ENCODE measurements at regions not wholly inside any gene's neighbourhood (a gene's known extent, or its start where the extent isn't known, plus 50 kb on each side); places are given as distances from the start of the nearest gene placed in this dataset.

- DNase-seq (no peak), ATAC-seq (ENCODE audit: low FRiP score) (no peak)
- Histone ChIP-seq H3K27ac (ENCODE audit: low read depth in 1 of 2, low read length in 2 of 2) (no peak overlapping the region), H3K4me3 (ENCODE audit: low read length in 2 of 2) (no peak overlapping the region), H3K9me3 (ENCODE audit: control insufficient read depth, low read length) (no peaks in the 10 kb centered on the region), H3K4me1 (ENCODE audit: control insufficient read depth in 1 of 2, insufficient read depth in 2 of 2, low read length in 2 of 2) (no peaks in the 10 kb centered on the region), H3K27me3 (ENCODE audit: control insufficient read depth in 1 of 2, insufficient read depth in 2 of 2, low read length in 1 of 2) (peaks cover 0 to 2% of the 10 kb centered on the region in 2 donors), H3K36me3 (ENCODE audit: control insufficient read depth in 1 of 2, insufficient read depth in 2 of 2, low read length in 1 of 2) (no peaks in the 10 kb centered on the region)
- intact Hi-C loops (cut with DNase I): no loop called here
Observed at GRCh38 chr1:104760017-104760416, 1010.3 kb downstream of the AMY1C start.

- Histone ChIP-seq H3K9me3 (ENCODE audit: control insufficient read depth, low read length) (no peaks in the 10 kb centered on the region), H3K4me1 (ENCODE audit: control insufficient read depth in 1 of 2, insufficient read depth in 2 of 2, low read length in 2 of 2) (no peaks in the 10 kb centered on the region), H3K27ac (ENCODE audit: low read depth in 1 of 2, low read length in 2 of 2) (no peak overlapping the region), H3K4me3 (ENCODE audit: low read length in 2 of 2) (no peak overlapping the region), H3K27me3 (ENCODE audit: control insufficient read depth in 1 of 2, insufficient read depth in 2 of 2, low read length in 1 of 2) (peaks cover 0 to 2% of the 10 kb centered on the region in 2 donors), H3K36me3 (ENCODE audit: control insufficient read depth in 1 of 2, insufficient read depth in 2 of 2, low read length in 1 of 2) (no peaks in the 10 kb centered on the region)
- DNase-seq (no peak), ATAC-seq (ENCODE audit: low FRiP score) (no peak)
- intact Hi-C loops (cut with DNase I): no loop called here
- 65 to 66% methylated on average over 7 of the region's 7 CpGs for WGBS, 2 donors
Observed at GRCh38 chr1:104761961-104762570, 1012.4 kb downstream of the AMY1C start.

- H3K27me3 ChIP-seq (ENCODE audit: control insufficient read depth in 1 of 2, insufficient read depth in 2 of 2, low read length in 1 of 2): peaks cover 0 to 2% of the 10 kb centered on the region in 2 donors
- H3K4me1 ChIP-seq (ENCODE audit: control insufficient read depth in 1 of 2, insufficient read depth in 2 of 2, low read length in 2 of 2): no peaks in the 10 kb centered on the region
- no peaks in the 10 kb centered on the region for H3K36me3 ChIP-seq (ENCODE audit: control insufficient read depth in 1 of 2, insufficient read depth in 2 of 2, low read length in 1 of 2)
- H3K9me3 ChIP-seq (ENCODE audit: control insufficient read depth, low read length): no peaks in the 10 kb centered on the region
- DNase-seq: no peak
- no peak for ATAC-seq (ENCODE audit: low FRiP score)
- H3K4me3 ChIP-seq (ENCODE audit: low read length in 2 of 2): no peak overlapping the region
- intact Hi-C loops (cut with DNase I): no loop called here
- H3K27ac ChIP-seq (ENCODE audit: low read depth in 1 of 2, low read length in 2 of 2): no peak overlapping the region
- WGBS, 2 donors: 29 to 30% methylated on average over 1 of the region's 1 CpG
Observed at GRCh38 chr1:104765085-104765484, 1015.4 kb downstream of the AMY1C start.

GRCh38 chr1:104768466-104768865 lies 1018.8 kb downstream of the AMY1C start:
- H3K27ac ChIP-seq (ENCODE audit: low read depth in 1 of 2, low read length in 2 of 2): no peak overlapping the region
- intact Hi-C loops (cut with DNase I): no loop called here
- DNase-seq (no peak), ATAC-seq (ENCODE audit: low FRiP score) (no peak)
- no peaks in the 10 kb centered on the region for H3K4me1 ChIP-seq (ENCODE audit: control insufficient read depth in 1 of 2, insufficient read depth in 2 of 2, low read length in 2 of 2)
- H3K9me3 ChIP-seq (ENCODE audit: control insufficient read depth, low read length): no peaks in the 10 kb centered on the region
- no peak overlapping the region for H3K4me3 ChIP-seq (ENCODE audit: low read length in 2 of 2)
- no peaks in the 10 kb centered on the region for H3K36me3 ChIP-seq (ENCODE audit: control insufficient read depth in 1 of 2, insufficient read depth in 2 of 2, low read length in 1 of 2)
- H3K27me3 ChIP-seq (ENCODE audit: control insufficient read depth in 1 of 2, insufficient read depth in 2 of 2, low read length in 1 of 2): peaks cover 0 to 2% of the 10 kb centered on the region in 2 donors
- 45 to 47% methylated on average over 3 of the region's 3 CpGs for WGBS, 2 donors

- H3K27ac ChIP-seq (ENCODE audit: low read depth in 1 of 2, low read length in 2 of 2): no peak overlapping the region
- no peak for ATAC-seq (ENCODE audit: low FRiP score)
Observed at GRCh38 chr1:104780470-104781078, 1030.9 kb downstream of the AMY1C start.

GRCh38 chr1:104785575-104786187 lies 1036.0 kb downstream of the AMY1C start:
- no peaks in the 10 kb centered on the region for H3K4me1 ChIP-seq (ENCODE audit: control insufficient read depth in 1 of 2, insufficient read depth in 2 of 2, low read length in 2 of 2)
- intact Hi-C loops (cut with DNase I): no loop called here

More at GRCh38 chr1:104780470-104781078, 1030.9 kb downstream of the AMY1C start:
- intact Hi-C loops (cut with DNase I): no loop called here
- Histone ChIP-seq H3K27me3 (ENCODE audit: control insufficient read depth in 1 of 2, insufficient read depth in 2 of 2, low read length in 1 of 2) (no peaks in the 10 kb centered on the region), H3K36me3 (ENCODE audit: control insufficient read depth in 1 of 2, insufficient read depth in 2 of 2, low read length in 1 of 2) (no peaks in the 10 kb centered on the region), H3K4me3 (ENCODE audit: low read length in 2 of 2) (no peak overlapping the region), H3K9me3 (ENCODE audit: control insufficient read depth, low read length) (no peaks in the 10 kb centered on the region), H3K4me1 (ENCODE audit: control insufficient read depth in 1 of 2, insufficient read depth in 2 of 2, low read length in 2 of 2) (no peaks in the 10 kb centered on the region)
- WGBS, 2 donors: 5 to 6% methylated on average over 6 of the region's 6 CpGs
- DNase-seq: no peak

GRCh38 chr1:104787866-104788510 lies 1038.3 kb downstream of the AMY1C start:
- H3K9me3 ChIP-seq (ENCODE audit: control insufficient read depth, low read length): no peaks in the 10 kb centered on the region
- 89 to 93% methylated on average over 14 of the region's 14 CpGs for WGBS, 2 donors
- ATAC-seq (ENCODE audit: low FRiP score): no peak
- no peaks in the 10 kb centered on the region for H3K27me3 ChIP-seq (ENCODE audit: control insufficient read depth in 1 of 2, insufficient read depth in 2 of 2, low read length in 1 of 2)
- H3K4me1 ChIP-seq (ENCODE audit: control insufficient read depth in 1 of 2, insufficient read depth in 2 of 2, low read length in 2 of 2): no peaks in the 10 kb centered on the region
- H3K36me3 ChIP-seq (ENCODE audit: control insufficient read depth in 1 of 2, insufficient read depth in 2 of 2, low read length in 1 of 2): no peaks in the 10 kb centered on the region
- H3K4me3 ChIP-seq (ENCODE audit: low read length in 2 of 2): no peak overlapping the region
- intact Hi-C loops (cut with DNase I): no loop called here
- DNase-seq: no peak
- H3K27ac ChIP-seq (ENCODE audit: low read depth in 1 of 2, low read length in 2 of 2): no peak overlapping the region

More at GRCh38 chr1:104785575-104786187, 1036.0 kb downstream of the AMY1C start:
- DNase-seq (no peak), ATAC-seq (ENCODE audit: low FRiP score) (no peak)
- Histone ChIP-seq H3K36me3 (ENCODE audit: control insufficient read depth in 1 of 2, insufficient read depth in 2 of 2, low read length in 1 of 2) (no peaks in the 10 kb centered on the region), H3K9me3 (ENCODE audit: control insufficient read depth, low read length) (no peaks in the 10 kb centered on the region), H3K4me3 (ENCODE audit: low read length in 2 of 2) (no peak overlapping the region), H3K27ac (ENCODE audit: low read depth in 1 of 2, low read length in 2 of 2) (no peak overlapping the region), H3K27me3 (ENCODE audit: control insufficient read depth in 1 of 2, insufficient read depth in 2 of 2, low read length in 1 of 2) (no peaks in the 10 kb centered on the region)
- WGBS, 2 donors: 74 to 79% methylated on average over 2 of the region's 2 CpGs

GRCh38 chr1:104791030-104791429 lies 1041.3 kb downstream of the AMY1C start:
- intact Hi-C loops (cut with DNase I): no loop called here
- no peak for ATAC-seq (ENCODE audit: low FRiP score)
- no peak overlapping the region for H3K27ac ChIP-seq (ENCODE audit: low read depth in 1 of 2, low read length in 2 of 2)

More at GRCh38 chr1:104791030-104791429, 1041.3 kb downstream of the AMY1C start:
- no peak for DNase-seq
- H3K27me3 ChIP-seq (ENCODE audit: control insufficient read depth in 1 of 2, insufficient read depth in 2 of 2, low read length in 1 of 2): no peaks in the 10 kb centered on the region
- no peaks in the 10 kb centered on the region for H3K4me1 ChIP-seq (ENCODE audit: control insufficient read depth in 1 of 2, insufficient read depth in 2 of 2, low read length in 2 of 2)
- no peaks in the 10 kb centered on the region for H3K36me3 ChIP-seq (ENCODE audit: control insufficient read depth in 1 of 2, insufficient read depth in 2 of 2, low read length in 1 of 2)
- no peaks in the 10 kb centered on the region for H3K9me3 ChIP-seq (ENCODE audit: control insufficient read depth, low read length)
- no peak overlapping the region for H3K4me3 ChIP-seq (ENCODE audit: low read length in 2 of 2)
- WGBS, 2 donors: 92 to 93% methylated on average over 4 of the region's 4 CpGs
